ENCODE measurements at regions not wholly inside any gene's neighbourhood (a gene's known extent, or its start where the extent isn't known, plus 50 kb on each side); places are given as distances from the start of the nearest gene placed in this dataset.

GRCh38 chr12:91496337-91496736 is 313.7 kb upstream of the DCN start:
- no peak for TF ChIP-seq CTCF (IDR thresholded peaks at IDR 0.05)

GRCh38 chr12:91493308-91493707 is 310.7 kb upstream of the DCN start:
- TF ChIP-seq CTCF (IDR thresholded peaks at IDR 0.05): no peak

- no peak for TF ChIP-seq CTCF (IDR thresholded peaks at IDR 0.05)
These were observed 310.0 kb upstream of the DCN start for GRCh38 chr12:91492648-91493047.

GRCh38 chr12:91490667-91491311 is 308.2 kb upstream of the DCN start:
- TF ChIP-seq CTCF (IDR thresholded peaks at IDR 0.05): no peak

GRCh38 chr12:91483471-91483985 is 300.9 kb upstream of the DCN start:
- TF ChIP-seq CTCF (IDR thresholded peaks at IDR 0.05): no peak

GRCh38 chr12:91482231-91482630 is 299.6 kb upstream of the DCN start:
- TF ChIP-seq CTCF (IDR thresholded peaks at IDR 0.05): no peak

GRCh38 chr12:91478500-91478899 is 295.9 kb upstream of the DCN start:
- no peak for TF ChIP-seq CTCF (IDR thresholded peaks at IDR 0.05)

- no peak for TF ChIP-seq CTCF (IDR thresholded peaks at IDR 0.05)
These were observed 285.1 kb upstream of the DCN start for GRCh38 chr12:91467686-91468085.
